HG02884 (cell line): ENCODE measurements at regions not wholly inside any gene's neighbourhood (a gene's known extent, or its start where the extent isn't known, plus 50 kb on each side); places are given as distances from the start of the nearest gene placed in this dataset.
"Not testable (repeated sequence)": the region's sequence is repeated elsewhere in the genome, so short reads cannot be mapped to it uniquely, and the experiment has no call there.

Experiments
- ATAC-seq: cut with Tn5 transposase; IDR thresholded peaks from one replicate; pipeline ENCODE4 v1.9.1; 2021; ENCODE audit warnings: mild to moderate bottlenecking, moderate library complexity; ENCODE audit not compliant: unreplicated experiment

- no peak for ATAC-seq
Measured at GRCh38 chr21:21996891-21997290, 998.7 kb downstream of the NCAM2 start.

- ATAC-seq: no peak
Measured at GRCh38 chr21:21997390-21998333, 999.5 kb downstream of the NCAM2 start.

- ATAC-seq: no peak
Measured at GRCh38 chr21:22019766-22020165, 1021.6 kb downstream of the NCAM2 start.

DNA sequence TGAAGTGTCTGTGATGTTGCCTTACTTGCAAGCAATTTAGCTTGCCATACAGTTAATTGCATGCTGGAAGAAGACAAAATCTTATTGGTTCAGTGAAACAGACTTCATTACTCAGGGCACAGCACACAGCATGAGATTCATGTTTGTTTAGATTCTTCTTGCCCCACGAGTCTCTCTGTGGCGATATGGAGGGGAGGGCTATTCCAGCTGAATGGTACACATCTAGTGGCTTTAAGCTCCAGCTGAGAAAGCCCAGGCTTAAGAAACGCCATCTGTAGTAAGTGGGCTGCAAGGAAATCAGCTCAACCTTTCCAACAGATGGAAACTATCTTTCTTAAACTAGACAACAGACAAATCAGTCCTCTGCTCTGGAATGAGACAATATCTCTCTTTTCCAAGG lies 1022.0 kb downstream of the NCAM2 start:
- ATAC-seq: no peak

DNA sequence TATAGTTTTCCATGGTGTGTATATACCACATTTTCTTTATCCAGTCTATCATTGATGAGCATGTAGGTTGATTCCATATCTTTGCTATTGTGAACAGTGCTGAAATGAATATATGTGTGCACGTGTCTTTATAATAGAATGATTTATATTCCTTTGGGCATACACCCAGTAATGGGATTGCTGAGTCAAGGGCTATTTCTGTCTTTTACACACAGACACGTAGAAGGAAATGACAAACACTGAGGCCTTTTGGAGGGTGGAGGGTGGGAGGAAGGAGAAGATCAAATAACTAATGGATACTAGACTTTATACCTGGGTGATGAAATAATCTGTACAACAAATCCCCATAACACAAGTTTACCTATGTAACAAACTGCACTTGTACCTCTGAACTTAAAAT lies 1025.7 kb downstream of the NCAM2 start:
- not testable (repeated sequence) for ATAC-seq

- ATAC-seq: no peak
Measured at GRCh38 chr21:22044431-22044830, 1046.2 kb downstream of the NCAM2 start.

GRCh38 chr21:22046576-22046975 lies 1048.4 kb downstream of the NCAM2 start:
- ATAC-seq: no peak

- no peak for ATAC-seq
Measured at GRCh38 chr21:22056904-22057303, 1058.7 kb downstream of the NCAM2 start.

GRCh38 chr21:22062472-22063139 lies 1064.4 kb downstream of the NCAM2 start:
- no peak for ATAC-seq

GRCh38 chr21:22063140-22063539 lies 1064.9 kb downstream of the NCAM2 start:
- ATAC-seq: no peak

GRCh38 chr21:22076471-22076870 lies 1078.3 kb downstream of the NCAM2 start:
- no peak for ATAC-seq

GRCh38 chr21:22083899-22084298 lies 1085.7 kb downstream of the NCAM2 start:
- peak; percentile 70 for ATAC-seq

DNA sequence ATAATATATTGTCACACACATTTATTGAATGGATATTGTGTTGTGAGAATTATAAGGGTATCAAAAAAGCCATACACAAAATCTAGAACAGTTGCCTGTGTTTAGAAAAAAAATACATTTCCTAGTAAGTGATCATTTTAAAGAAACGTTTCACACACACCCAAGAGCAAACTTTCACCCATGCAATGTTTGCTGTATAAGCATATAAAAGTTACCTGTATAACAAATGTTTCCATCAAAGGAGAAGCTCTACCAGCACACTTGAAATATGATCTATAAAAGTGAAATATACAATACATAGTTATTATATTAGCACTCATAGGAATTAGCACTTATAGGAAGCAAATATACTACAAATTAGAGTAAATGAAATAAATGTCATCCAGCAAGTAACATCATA lies 1098.1 kb downstream of the NCAM2 start:
- no peak for ATAC-seq

DNA sequence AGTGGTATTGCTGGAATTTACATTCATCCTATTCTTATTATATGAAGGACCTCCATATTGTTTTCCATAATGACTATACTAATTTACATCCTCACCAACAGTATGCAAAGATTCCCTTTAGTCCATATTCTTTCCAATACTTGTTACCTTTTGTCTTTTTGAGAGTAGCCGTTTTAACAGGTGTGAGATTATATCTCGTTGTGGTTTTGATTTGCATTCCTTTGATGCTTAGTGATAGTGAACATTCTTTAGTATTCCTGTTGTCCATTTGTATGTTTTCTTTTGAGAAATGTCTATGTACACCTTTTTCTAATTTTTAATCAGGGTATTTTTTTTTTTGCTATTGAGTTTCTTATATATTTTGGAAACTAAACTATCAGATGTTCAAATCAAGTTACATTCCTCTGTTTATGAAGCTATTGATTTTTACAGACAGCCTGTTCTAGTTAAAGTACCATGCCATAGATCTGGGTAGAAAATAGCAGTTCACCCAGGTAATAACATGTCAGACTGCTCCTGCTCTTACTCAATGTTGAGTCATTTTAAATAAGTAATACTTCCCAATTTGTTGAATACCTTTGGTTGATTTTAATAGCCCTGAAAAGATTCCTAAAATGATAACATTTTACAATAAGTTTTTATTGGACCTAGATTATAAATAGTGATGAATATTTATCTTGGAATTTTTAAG lies 1108.7 kb downstream of the NCAM2 start:
- no peak for ATAC-seq

DNA sequence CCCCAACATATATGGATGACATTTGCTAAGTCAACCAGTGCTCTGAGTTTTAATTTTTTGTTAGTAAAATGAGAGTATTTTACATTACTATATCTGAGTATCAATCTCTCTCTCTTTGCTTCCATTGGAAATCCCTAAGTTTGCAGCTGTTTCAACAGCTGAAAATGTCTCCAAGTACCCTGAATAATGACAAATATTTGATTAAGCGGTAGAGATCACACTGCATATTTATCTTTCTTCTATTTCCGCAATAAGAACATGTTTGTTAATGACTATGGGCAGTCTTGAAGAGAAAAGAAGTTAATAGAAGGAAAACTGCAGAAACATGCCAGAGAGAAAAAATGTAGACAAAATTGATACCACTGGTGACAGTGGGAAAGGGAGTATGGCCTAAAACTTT lies 1117.5 kb downstream of the NCAM2 start:
- no peak for ATAC-seq

- no peak for ATAC-seq
Measured at GRCh38 chr21:22120616-22121266, 1122.5 kb downstream of the NCAM2 start.

GRCh38 chr21:22125581-22125980 lies 1127.4 kb downstream of the NCAM2 start:
- ATAC-seq: no peak

DNA sequence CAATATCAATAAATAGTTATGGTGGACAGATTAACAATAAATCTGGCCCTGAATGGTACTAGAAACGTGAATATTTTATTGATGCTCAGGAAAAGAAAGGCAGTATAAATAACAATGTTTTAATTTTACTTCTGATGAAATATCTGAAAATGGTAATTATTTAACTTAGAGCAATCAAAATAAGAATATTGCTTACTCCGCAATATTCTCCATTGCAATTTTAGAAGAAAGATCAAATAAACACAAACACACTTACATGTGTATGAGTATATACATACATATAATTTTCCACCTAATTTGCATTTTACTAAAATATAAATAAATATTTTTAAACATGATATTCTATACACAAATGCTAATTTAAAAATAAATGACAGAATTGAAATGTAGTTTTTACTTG lies 1130.5 kb downstream of the NCAM2 start:
- no peak for ATAC-seq

DNA sequence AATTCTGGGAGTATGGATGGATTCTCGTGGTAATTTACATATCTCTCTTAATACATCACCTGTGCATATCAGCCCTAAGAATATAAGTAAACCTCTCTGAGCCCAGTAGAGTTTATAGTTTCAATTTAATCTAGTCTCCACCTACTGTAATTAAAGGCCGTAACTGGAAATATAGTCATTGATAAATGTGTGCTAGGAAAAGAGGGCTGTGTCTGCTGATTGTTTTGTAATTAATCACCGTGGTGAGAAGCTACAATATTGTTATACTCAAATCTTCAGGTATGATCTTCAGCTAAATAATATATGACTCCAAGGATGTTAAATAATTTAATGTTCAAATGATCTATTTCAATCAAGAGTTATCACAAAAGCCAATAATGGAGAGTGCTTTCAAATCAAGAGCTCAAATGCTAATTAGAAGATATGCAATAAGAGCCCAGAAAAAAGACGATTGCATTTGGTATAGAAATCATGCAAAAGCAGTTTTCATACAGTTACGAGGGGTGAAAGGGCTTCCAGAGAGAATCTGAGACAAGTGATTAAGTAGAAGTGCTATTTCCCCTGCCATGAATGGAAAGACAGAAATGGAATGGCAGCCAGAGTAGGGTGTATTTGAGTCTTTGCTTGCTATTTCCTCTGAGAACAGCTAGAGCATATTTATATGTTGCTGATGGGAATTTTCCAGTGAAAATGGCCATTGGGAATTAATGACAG lies 1134.3 kb downstream of the NCAM2 start:
- no peak for ATAC-seq

DNA sequence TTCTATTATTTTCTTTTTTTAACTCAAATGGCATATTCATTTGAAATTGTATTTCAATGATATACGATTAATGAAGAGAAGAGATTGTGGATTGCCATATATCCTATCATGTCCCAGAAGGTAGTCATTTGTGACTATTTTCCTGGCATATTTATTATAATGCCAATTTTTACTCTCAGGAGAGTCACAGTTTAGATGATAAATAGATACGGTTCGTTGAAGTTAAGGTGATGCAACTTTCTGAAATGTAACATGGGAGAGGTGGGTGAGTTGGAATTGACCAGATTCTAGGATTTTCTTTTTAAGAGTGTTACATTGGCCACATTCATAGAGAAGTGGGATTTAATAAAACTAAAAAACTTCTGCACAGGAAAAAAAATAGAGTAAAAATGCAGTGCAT lies 1138.5 kb downstream of the NCAM2 start:
- no peak for ATAC-seq
